Hepatocyte (in vitro differentiated cells): ENCODE measurements at regions not wholly inside any gene's neighbourhood (a gene's known extent, or its start where the extent isn't known, plus 50 kb on each side); places are given as distances from the start of the nearest gene placed in this dataset.
"Not testable (repeated sequence)": the region's sequence is repeated elsewhere in the genome, so short reads cannot be mapped to it uniquely, and the experiment has no call there.

Experiments
- EZH2 ChIP-seq: fragments of 200-600 bp; sonication (generic); IDR thresholded peaks from 2 replicates; pipeline ENCODE4 v1.6.1; 2016; ENCODE audit warnings: antibody characterized with exemption, mild to moderate bottlenecking, borderline replicate concordance
- TF ChIP-seq, protein P1 (sequence below): fragments of 200-600 bp; sonication (generic); IDR thresholded peaks from 2 replicates; pipeline ENCODE4 v1.5.1; 2016; ENCODE audit warnings: antibody characterized with exemption, mild to moderate bottlenecking; ENCODE audit not compliant: poor library complexity

DNA sequence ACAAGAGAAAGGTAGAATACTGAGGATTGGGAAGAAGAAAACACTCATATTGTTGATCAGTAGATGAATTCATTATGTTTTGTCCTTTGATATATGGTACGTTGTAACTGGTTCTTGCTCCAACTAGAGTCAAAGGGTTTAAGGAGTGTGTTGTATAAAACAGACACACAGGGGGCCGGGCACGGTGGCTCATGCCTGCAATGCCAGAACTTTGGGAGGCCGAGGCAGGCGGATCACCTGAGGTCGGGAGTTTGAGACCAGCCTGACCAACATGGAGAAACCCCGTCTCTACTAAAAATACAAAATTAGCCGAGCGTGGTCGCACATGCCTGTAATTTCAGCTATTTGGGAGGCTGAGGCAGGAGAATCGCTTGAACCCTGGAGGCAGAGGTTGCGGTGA lies 1624.0 kb upstream of the AGA start:
- TF ChIP-seq, protein P1, sequence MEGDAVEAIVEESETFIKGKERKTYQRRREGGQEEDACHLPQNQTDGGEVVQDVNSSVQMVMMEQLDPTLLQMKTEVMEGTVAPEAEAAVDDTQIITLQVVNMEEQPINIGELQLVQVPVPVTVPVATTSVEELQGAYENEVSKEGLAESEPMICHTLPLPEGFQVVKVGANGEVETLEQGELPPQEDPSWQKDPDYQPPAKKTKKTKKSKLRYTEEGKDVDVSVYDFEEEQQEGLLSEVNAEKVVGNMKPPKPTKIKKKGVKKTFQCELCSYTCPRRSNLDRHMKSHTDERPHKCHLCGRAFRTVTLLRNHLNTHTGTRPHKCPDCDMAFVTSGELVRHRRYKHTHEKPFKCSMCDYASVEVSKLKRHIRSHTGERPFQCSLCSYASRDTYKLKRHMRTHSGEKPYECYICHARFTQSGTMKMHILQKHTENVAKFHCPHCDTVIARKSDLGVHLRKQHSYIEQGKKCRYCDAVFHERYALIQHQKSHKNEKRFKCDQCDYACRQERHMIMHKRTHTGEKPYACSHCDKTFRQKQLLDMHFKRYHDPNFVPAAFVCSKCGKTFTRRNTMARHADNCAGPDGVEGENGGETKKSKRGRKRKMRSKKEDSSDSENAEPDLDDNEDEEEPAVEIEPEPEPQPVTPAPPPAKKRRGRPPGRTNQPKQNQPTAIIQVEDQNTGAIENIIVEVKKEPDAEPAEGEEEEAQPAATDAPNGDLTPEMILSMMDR, result not testable (repeated sequence)
- not testable (repeated sequence) for TF ChIP-seq EZH2
